ENCODE measurements at regions not wholly inside any gene's neighbourhood (a gene's known extent, or its start where the extent isn't known, plus 50 kb on each side); places are given as distances from the start of the nearest gene placed in this dataset.
A peak's percentile ranks its signal among the peaks of the same experiment; 100 is the strongest.

- DNase-seq (ENCODE audit: low read depth) = no peak
Observed at GRCh38 chr5:167712986-167713585, 578.4 kb upstream of the WWC1 start.

DNA sequence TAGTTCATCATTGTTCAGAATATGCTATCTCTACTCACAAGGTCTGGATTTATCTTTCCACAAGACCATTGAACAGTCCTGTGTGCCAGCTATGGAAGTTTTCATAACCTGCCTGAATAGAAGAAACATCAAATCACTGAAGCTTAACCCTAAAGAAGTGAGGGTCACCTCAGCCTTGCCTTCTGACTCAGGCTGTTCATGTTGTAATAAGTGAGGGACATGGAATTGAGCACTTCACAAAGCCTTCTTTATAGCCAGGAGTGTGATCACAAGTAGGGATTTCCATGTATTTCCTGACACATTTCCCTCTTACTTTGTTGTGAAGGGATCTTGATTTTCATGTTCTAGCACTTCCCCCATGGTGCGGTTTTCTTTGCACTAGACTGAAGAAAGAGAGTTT lies 577.5 kb upstream of the WWC1 start:
- no peak for DNase-seq (ENCODE audit: low read depth)

DNA sequence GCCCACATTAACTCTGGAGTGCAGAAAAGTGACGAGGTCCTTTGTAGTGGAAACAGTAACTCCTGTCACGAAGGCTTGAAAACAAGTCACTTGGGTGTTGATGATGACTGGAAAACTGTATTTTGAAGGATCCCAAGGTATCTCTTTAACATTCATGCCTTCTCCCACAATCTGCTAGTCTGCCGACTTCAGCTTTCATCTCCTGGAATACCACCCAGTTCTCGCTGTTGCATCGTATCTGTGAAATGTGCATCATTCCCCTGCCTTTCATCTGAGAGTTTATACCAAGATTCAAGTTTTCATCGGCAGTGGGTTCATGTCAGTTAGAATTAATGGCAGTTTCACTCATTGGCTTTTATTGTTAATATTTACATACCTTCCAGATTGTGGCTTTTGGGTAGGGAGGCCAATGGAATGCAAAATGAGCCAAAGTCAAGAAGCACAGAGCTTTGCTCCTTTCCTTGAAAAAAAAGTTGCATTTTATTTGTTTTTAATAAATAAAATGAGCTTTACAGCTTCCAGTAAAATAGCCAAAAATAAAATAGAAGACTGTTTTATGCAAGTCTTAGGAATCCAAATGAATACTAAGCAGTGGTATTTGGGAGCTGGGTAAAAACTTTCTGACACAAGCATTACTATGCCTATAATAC lies 575.2 kb upstream of the WWC1 start:
- no peak for DNase-seq (ENCODE audit: low read depth)

GRCh38 chr5:167720259-167720658 lies 571.2 kb upstream of the WWC1 start:
- DNase-seq (ENCODE audit: low read depth) = no peak

DNA sequence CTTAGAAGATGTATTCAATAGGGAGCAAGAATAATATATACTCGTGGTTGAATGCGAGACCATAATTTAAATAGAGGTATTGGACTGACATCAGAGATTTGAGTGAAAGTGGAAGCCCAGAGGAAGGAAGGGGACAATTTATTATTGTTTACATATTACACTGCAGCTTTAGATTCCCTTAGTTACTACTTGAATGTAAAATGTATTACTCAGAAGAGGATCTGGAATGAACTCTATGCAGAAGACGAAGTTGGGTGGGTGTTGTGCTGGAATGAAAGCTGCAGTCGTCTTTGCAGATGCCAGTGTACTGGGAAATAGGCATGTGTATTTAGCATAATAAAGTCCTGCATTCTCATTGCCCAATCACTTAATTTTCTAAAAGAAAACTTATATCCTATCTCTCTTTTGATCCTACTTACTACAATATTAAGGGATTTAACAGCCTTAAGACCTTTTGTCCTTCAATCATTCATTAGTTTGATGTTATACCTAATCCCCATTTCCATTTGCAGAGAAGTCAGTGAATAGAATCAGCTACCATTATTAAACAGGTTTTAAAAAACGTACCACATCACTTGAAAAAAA lies 570.7 kb upstream of the WWC1 start:
- no peak for DNase-seq (ENCODE audit: low read depth)

DNA sequence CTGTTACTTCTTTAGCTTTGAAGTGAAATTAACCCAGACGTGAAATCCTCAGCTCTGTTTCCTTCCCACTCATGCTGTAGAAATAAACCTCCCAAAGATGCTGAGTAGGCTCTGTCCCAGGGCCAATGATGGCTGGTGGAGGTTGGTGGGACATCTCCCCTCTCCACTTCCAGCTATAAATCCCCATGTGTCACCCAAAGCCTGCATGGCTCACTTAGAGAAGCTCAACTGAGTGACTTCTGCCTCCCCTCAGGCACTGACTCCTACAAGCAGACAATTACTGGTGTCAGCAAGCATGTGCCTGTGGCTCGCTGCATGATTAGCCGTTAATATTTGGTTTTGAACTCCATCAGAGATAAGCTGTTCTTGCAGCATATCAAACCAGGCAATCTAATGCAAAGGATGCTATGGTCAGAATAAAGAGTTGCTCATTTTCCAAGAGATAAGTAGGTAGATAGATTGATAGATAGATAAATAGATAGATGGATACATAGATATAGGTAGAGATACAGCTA lies 569.5 kb upstream of the WWC1 start:
- DNase-seq (ENCODE audit: low read depth) = no peak

DNA sequence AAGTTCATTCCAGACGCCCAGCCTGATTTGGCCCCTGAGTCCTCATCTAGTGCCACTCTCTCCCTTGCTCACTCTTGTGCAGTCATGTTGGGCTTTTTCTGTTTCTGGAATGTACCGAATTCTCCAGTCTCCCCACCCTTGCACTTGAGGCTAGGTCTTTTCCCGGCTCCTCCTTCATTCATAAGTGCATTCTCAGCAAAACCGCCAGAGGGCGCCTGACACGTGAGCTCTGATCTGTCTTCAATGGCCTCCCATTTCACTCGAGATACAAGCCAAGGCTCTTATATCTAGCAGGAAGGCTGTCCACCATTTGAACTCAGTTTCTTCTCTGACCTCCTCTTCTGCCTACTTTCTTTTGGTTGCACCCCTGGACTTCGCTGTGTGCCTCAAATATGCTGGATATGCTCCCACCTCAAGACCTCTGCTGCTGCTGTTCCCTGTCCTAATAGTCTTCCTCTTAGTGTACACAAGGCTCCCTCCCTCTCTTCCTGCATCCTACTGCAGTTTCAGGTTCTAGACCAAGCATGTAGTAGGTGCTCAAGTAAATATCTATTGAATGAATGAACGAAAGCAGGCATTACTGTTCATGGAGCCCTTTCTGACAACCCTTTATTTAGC lies 568.1 kb upstream of the WWC1 start:
- peak; percentile 43 for DNase-seq (ENCODE audit: low read depth)

- no peak for DNase-seq (ENCODE audit: low read depth)
Observed at GRCh38 chr5:167725264-167725663, 566.2 kb upstream of the WWC1 start.

- no peak for DNase-seq (ENCODE audit: low read depth)
Observed at GRCh38 chr5:167725741-167726140, 565.7 kb upstream of the WWC1 start.

DNA sequence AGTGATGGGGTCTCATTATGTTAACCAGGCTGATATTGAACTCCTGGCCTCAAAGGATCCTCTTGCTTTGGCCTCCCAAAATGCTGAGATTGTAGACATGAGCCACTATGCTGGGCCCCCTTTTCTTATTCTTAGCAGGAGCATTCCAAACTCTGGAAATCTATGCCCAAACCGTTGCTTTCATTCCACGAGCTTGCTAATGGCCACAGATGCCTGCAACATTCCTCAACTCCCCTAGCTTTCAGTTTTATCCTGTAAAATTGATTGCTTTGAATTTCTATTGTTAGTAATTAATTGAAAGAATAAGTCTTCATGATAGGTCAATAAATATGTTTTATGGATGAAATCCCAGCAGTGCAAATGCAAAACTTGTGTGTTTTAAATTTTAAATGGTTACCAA lies 564.8 kb upstream of the WWC1 start:
- no peak for DNase-seq (ENCODE audit: low read depth)

GRCh38 chr5:167730121-167730520 lies 561.3 kb upstream of the WWC1 start:
- DNase-seq (ENCODE audit: low read depth) = no peak

- no peak for DNase-seq (ENCODE audit: low read depth)
Observed at GRCh38 chr5:167730656-167731055, 560.8 kb upstream of the WWC1 start.

GRCh38 chr5:167731951-167732350 lies 559.5 kb upstream of the WWC1 start:
- DNase-seq (ENCODE audit: low read depth) = no peak

DNA sequence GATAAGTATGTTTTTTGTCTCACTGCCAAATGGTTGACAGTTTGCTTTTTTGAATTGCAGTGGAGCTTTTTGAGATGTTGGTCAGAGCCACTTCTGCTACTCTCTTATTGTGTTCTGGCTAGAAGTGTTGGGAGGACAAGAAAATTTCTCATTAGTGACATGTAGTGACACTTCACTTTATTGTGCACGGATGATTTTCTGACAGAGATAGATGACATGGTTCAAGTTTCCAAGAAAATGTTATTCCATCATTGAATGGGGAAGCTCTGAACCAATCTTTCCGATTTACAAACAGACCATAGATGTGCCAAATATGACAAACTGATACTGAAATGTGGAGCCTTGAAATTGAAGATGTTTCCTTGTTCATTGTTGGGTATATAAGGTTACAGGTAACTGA lies 558.9 kb upstream of the WWC1 start:
- DNase-seq (ENCODE audit: low read depth) = no peak

GRCh38 chr5:167736992-167737391 lies 554.5 kb upstream of the WWC1 start:
- no peak for DNase-seq (ENCODE audit: low read depth)

GRCh38 chr5:167743695-167744464 lies 547.6 kb upstream of the WWC1 start:
- DNase-seq (ENCODE audit: low read depth) = no peak

- no peak for DNase-seq (ENCODE audit: low read depth)
Observed at GRCh38 chr5:167745868-167746267, 545.6 kb upstream of the WWC1 start.

- DNase-seq (ENCODE audit: low read depth) = no peak
Observed at GRCh38 chr5:167750586-167750985, 540.9 kb upstream of the WWC1 start.

DNA sequence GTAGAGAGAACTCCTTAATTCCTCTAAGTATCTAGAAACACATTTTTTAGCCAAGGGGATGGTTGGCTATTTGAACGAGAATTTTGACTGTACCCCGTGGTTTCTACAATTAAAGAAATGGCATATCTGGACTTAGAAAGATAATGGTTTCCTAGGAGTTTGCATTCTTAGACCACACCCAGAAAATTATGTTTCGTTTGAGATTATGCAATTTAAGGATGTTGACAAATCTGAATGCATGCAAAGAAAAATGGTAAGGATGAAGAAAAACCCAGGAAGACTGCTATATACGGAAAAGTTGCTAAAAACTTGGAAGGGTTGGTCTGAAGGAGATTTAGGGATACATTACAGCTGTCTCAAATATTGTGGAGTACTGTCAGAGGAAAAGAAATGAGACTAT lies 538.5 kb upstream of the WWC1 start:
- no peak for DNase-seq (ENCODE audit: low read depth)

DNA sequence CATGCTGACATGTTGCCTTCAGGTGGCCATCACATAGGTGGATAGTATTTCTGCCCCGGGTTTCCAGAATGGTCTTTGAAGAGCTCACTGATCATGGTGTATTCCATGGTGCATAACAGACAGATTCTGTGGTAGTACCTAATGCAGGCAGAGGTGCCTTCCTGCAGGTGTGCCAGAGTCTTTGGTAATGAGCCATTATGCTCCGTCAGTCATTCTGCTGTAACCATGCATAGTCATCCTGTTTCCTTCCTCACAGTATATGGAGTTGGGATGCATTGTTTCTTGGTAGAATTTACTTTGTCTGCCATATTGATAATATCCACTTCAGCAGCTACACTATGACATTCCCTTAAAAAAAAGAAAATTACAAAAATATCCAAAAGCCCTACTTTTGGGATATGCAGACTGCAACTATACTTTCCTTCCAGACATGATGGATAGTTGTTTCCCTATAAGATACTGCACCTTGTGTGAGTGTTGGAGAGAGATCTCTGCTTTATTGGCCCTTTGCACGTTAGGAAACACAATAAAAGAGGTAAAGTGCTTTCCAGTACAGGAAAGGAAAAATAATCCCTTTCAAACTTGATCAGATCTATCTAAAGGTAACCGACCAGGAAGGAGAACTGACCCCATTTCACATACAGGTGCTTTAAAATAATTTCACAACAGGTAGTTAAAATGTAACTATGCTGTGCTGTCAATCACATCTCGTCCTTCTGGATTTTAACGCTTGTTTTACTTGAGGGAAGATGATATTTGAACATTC lies 537.5 kb upstream of the WWC1 start:
- DNase-seq (ENCODE audit: low read depth) = no peak

DNA sequence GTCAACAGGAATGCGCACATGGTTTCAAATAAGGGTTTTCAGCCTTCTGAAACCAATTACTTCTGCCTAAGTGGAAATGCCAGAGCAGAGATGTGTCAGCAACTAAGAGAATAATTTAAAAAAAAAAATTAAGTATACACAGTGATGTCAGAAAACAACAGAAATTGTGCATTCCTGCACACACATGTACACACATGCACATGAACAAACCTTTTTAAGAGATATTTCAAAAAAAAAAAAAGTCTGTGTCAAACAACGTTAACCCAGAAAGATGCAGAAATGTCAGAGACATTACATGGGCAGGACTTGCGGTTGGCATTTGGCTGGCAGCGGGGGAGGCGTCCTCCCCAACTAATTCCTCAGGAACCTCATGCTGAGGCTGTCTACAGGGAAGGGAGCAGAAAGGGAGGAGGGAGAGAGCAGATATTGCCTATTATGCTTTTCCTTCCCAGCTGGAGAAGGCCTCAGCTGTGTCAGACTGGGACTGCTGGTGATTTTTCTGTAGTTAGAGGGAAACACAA lies 536.9 kb upstream of the WWC1 start:
- DNase-seq (ENCODE audit: low read depth) = no peak
